ENCODE measurements at regions not wholly inside any gene's neighbourhood (a gene's known extent, or its start where the extent isn't known, plus 50 kb on each side); places are given as distances from the start of the nearest gene placed in this dataset.

GRCh38 chr7:116355424-116355765 is 144.1 kb upstream of the CAV2 start:
- Histone ChIP-seq H4K20me1 (ENCODE audit: control insufficient read depth, insufficient read depth) (no peaks in the 10 kb centered on the region), H3K4me3 (no peak overlapping the region), H3K9ac (ENCODE audit: control insufficient read depth, insufficient read depth, low read length) (no peak overlapping the region), H3K9me3 (replicated peaks; ENCODE audit: control insufficient read depth, insufficient read depth, low read length) (no peaks in the 10 kb centered on the region), H3K4me1 (ENCODE audit: control insufficient read depth, insufficient read depth, low read length) (no peaks in the 10 kb centered on the region), H3K27ac (ENCODE audit: control insufficient read depth, insufficient read depth) (no peak overlapping the region), H3K4me2 (ENCODE audit: control insufficient read depth, insufficient read depth) (no peak overlapping the region), H3K27me3 (replicated peaks in 1 of 2; ENCODE audit: control insufficient read depth in 2 of 2, insufficient read depth in 2 of 2, low read length in 1 of 2) (no peaks in the 10 kb centered on the region), H2AFZ (ENCODE audit: control insufficient read depth, low read depth, low read length) (no peak overlapping the region), H3K36me3 (ENCODE audit: control insufficient read depth in 2 of 2, insufficient read depth in 2 of 2, low read length in 1 of 2) (no peaks in the 10 kb centered on the region), H3K79me2 (ENCODE audit: control insufficient read depth, insufficient read depth, low read length) (no peaks in the 10 kb centered on the region)
- TF ChIP-seq ESRRA (IDR thresholded peaks at IDR 0.05; ENCODE audit: low read length) (no peak), NBN (IDR thresholded peaks at IDR 0.05) (no peak), IRF5 (IDR thresholded peaks at IDR 0.05; ENCODE audit: borderline replicate concordance) (no peak), SIX5 (IDR thresholded peaks at IDR 0.05; ENCODE audit: low read depth, low read length, severe bottlenecking) (no peak), ATF2 (IDR thresholded peaks at IDR 0.05; ENCODE audit: low read length) (no peak), RAD21 (IDR thresholded peaks at IDR 0.05; ENCODE audit: insufficient read depth, low read depth, low read length) (no peak), TAF1 (IDR thresholded peaks at IDR 0.05; ENCODE audit: borderline replicate concordance, low read depth, low read length) (no peak), SRF (IDR thresholded peaks at IDR 0.05; ENCODE audit: low read depth in 2 of 2, low read length in 2 of 2) (no peak), TCF12 (IDR thresholded peaks at IDR 0.05; ENCODE audit: low read depth, low read length) (no peak), USF2 (IDR thresholded peaks at IDR 0.05; ENCODE audit: borderline replicate concordance, low read depth, low read length) (no peak), FOS (IDR thresholded peaks at IDR 0.05; ENCODE audit: borderline replicate concordance, extremely low read depth, insufficient read length) (no peak), SUZ12 (IDR thresholded peaks at IDR 0.05; ENCODE audit: unreplicated experiment) (no peak), SMAD1 (IDR thresholded peaks at IDR 0.05; ENCODE audit: low read depth, partially characterized antibody) (no peak)
- FAIRE-seq = no peak
- ChIA-PET CTCF (no interaction called here), RAD21 (ENCODE audit: unreplicated experiment) (no interaction called here), POLR2A (no interaction called here), SMC1A (ENCODE audit: uncharacterized antibody, unreplicated experiment) (no interaction called here)
- intact Hi-C loops (cut with micrococcal nuclease; ENCODE audit: unreplicated experiment) = no loop called here
- no peak for ATAC-seq
- BruUV-seq (replicated peaks) = no TSS peak
- in situ Hi-C loops (cut with MboI) = no loop called here
- DNase-seq (ENCODE audit: low read depth, low spot score) = no peak
- WGBS (ENCODE audit: insufficient coverage, insufficient replicate concordance, low lambda C conversion rate, missing lambda C conversion rate) = 49% methylated on average over 2 of the region's 2 CpGs
